ENCODE measurements at regions not wholly inside any gene's neighbourhood (a gene's known extent, or its start where the extent isn't known, plus 50 kb on each side); places are given as distances from the start of the nearest gene placed in this dataset.

DNA sequence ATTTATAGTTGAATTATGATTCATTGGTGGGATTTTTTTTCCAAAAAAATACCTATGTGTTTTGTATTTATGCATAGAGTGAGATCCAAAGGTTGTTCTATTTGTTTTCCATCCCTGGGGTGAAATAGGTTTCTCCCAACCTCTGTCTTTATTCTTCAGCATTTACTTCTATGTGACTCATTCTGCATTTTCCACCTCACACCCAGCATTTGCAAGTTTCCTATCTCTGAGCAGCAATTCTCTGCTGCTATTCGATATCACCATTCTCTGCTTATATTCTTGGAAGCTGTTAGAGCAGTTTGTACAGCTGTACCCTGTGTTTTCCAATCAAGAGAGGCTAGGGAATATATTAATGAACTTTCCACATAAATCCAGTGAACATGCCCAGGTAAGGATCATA lies 538.9 kb downstream of the SNAPC1 start (continued):
- TF ChIP-seq, protein P1, sequence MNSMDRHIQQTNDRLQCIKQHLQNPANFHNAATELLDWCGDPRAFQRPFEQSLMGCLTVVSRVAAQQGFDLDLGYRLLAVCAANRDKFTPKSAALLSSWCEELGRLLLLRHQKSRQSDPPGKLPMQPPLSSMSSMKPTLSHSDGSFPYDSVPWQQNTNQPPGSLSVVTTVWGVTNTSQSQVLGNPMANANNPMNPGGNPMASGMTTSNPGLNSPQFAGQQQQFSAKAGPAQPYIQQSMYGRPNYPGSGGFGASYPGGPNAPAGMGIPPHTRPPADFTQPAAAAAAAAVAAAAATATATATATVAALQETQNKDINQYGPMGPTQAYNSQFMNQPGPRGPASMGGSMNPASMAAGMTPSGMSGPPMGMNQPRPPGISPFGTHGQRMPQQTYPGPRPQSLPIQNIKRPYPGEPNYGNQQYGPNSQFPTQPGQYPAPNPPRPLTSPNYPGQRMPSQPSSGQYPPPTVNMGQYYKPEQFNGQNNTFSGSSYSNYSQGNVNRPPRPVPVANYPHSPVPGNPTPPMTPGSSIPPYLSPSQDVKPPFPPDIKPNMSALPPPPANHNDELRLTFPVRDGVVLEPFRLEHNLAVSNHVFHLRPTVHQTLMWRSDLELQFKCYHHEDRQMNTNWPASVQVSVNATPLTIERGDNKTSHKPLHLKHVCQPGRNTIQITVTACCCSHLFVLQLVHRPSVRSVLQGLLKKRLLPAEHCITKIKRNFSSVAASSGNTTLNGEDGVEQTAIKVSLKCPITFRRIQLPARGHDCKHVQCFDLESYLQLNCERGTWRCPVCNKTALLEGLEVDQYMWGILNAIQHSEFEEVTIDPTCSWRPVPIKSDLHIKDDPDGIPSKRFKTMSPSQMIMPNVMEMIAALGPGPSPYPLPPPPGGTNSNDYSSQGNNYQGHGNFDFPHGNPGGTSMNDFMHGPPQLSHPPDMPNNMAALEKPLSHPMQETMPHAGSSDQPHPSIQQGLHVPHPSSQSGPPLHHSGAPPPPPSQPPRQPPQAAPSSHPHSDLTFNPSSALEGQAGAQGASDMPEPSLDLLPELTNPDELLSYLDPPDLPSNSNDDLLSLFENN (IDR thresholded peaks at IDR 0.05; ENCODE audit: low read depth in 2 of 2, low read length in 2 of 2), result no peak
- TF ChIP-seq ZNF146 (CRISPR knock-in tag; IDR thresholded peaks at IDR 0.05; ENCODE audit: unreplicated experiment) (no peak), TBP (optimal IDR thresholded peaks at IDR 0.05; ENCODE audit: low read depth, low read length) (no peak), SRSF7 (optimal IDR thresholded peaks at IDR 0.05; ENCODE audit: low read depth, low read length) (no peak), ERF (CRISPR knock-in tag; IDR thresholded peaks at IDR 0.05) (no peak)
- TF ChIP-seq, protein P2, sequence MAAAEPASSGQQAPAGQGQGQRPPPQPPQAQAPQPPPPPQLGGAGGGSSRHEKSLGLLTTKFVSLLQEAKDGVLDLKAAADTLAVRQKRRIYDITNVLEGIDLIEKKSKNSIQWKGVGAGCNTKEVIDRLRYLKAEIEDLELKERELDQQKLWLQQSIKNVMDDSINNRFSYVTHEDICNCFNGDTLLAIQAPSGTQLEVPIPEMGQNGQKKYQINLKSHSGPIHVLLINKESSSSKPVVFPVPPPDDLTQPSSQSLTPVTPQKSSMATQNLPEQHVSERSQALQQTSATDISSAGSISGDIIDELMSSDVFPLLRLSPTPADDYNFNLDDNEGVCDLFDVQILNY (CRISPR knock-in tag; IDR thresholded peaks at IDR 0.05), result no peak
- TF ChIP-seq, protein P3, sequence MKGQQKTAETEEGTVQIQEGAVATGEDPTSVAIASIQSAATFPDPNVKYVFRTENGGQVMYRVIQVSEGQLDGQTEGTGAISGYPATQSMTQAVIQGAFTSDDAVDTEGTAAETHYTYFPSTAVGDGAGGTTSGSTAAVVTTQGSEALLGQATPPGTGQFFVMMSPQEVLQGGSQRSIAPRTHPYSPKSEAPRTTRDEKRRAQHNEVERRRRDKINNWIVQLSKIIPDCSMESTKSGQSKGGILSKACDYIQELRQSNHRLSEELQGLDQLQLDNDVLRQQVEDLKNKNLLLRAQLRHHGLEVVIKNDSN (CRISPR knock-in tag; IDR thresholded peaks at IDR 0.05), result no peak
- TF ChIP-seq, protein P4, sequence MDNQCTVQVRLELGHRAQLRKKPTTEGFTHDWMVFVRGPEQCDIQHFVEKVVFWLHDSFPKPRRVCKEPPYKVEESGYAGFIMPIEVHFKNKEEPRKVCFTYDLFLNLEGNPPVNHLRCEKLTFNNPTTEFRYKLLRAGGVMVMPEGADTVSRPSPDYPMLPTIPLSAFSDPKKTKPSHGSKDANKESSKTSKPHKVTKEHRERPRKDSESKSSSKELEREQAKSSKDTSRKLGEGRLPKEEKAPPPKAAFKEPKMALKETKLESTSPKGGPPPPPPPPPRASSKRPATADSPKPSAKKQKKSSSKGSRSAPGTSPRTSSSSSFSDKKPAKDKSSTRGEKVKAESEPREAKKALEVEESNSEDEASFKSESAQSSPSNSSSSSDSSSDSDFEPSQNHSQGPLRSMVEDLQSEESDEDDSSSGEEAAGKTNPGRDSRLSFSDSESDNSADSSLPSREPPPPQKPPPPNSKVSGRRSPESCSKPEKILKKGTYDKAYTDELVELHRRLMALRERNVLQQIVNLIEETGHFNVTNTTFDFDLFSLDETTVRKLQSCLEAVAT (IDR thresholded peaks at IDR 0.05), result no peak
